NCI-H2171 treated with DMSO at 0.1 percent for 48 hours (cell line): ENCODE measurements at regions not wholly inside any gene's neighbourhood (a gene's known extent, or its start where the extent isn't known, plus 50 kb on each side); places are given as distances from the start of the nearest gene placed in this dataset.
A peak's percentile ranks its signal among the peaks of the same experiment; 100 is the strongest.

ENCODE experiments used
- DNase-seq: peaks from one replicate; lab custom pipeline; 2025; lab: John Stamatoyannopoulos, UW

DNA sequence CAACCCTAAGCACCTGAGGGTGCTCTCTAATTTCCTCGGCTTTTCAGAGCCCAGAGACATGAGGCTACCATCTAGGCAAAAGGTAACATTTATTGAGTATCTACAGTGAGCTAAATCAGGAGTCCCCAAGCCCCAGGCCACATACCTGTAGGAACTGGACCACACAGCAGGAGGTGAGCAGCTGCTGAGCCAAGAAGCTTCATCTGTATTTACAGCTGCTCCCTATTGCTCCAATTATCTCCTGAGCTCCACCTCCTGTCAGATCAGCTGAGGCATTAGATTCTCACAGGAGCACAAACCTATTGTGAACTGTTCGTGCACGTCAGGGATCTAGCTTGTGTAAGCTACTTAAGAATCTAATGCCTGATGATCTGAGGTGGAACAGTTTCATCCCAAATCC lies 70.2 kb downstream of the RND3 start:
- peak; percentile 28 for DNase-seq

DNA sequence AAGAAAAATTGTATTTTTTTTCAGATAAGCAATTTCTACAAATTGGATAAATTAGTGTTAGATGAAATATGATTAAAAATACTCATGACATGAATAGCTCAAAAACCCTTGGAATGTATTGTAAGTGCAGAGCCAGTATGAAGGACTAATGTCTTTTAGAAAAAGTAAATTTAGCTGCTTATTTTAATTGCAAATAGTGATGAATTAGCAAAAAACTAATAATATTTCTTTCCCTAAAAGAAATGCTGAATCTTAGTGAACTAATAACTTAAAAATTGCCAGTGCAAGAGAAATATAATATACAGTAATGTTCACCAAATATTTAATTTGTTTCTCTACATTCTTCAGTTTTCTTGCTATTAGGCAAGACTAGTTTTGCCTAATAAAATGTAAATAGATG lies 72.4 kb downstream of the RND3 start:
- DNase-seq = no peak

DNA sequence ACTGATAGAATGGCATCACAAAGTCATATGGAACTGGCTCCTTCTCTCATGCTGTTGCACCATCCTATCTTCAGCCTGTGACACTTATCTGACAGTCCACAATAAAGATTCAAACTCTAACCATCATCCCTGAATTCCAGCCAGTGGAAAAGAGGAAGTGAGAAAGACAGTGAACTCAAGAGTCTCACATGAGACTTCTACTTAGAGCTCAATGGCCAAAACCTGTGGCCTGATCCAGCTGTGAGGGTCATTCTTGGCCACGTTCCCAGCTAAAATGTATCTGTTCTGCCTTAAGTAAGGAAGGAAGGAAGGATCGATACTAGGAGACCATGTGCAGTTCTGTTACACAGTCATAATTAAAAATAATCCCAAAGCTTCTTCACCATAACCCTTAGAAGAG lies 73.6 kb downstream of the RND3 start:
- DNase-seq = no peak

DNA sequence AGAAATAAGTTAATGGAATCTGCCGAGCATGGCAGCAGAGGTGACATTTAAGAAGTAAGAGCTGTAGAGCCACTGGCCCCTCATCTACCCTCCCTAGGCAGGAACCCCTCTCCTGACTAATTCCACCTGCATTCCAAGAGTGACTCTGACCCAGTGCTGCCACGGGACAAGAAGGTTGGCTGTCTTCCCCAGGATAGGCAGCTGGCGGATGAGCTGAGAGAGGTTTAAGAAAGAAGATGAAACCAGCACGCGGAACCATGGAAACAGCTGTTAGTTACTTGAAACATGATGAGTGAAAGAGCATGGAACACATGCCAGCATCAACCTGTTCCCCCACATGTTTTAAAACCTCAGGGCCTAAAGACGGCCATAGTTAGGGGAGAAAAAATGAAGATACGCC lies 74.1 kb downstream of the RND3 start:
- peak; percentile 61 for DNase-seq

DNA sequence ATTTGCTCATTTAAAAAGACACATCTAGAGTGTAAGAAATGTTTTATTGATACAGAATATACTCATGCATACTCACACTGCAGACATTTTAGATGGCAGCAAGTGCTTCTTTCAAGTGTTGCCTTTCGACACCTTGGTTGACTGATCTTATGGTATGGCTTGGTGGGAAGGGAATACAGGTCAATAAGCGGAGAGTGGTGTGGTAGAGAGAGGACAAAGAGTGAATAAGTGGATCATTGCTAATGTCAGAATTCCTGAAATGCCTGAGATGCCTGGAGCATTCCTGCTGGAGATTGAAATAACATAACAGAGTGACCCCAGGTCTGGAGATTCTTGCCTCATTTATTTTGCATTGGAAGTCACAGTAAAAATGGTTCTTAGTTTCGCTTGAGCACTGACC lies 76.7 kb downstream of the RND3 start:
- no peak for DNase-seq

GRCh38 chr2:150409196-150409595 lies 78.3 kb downstream of the RND3 start:
- no peak for DNase-seq

GRCh38 chr2:150404147-150404546 lies 83.3 kb downstream of the RND3 start:
- DNase-seq = no peak

DNA sequence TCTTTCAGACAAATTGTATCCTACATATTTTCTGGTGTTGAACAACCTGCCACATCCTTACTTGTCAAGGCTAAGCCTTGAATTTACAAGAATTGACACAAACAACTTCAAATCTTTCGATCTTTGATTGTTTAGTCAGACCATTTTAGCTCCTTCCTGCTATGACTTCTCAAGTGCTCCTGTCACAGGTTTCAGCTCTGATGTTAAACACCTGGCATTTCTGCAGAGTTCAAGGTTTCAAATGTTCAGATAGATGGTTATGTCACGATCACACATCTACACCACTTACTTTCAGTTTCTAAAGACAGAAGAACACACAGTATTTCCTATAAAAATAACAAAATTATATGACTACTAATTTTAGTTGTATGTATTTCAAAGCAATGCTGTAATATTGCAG lies 84.0 kb downstream of the RND3 start:
- no peak for DNase-seq

GRCh38 chr2:150402953-150403352 lies 84.5 kb downstream of the RND3 start:
- no peak for DNase-seq

- peak; percentile 26 for DNase-seq
Observed at GRCh38 chr2:150400849-150401248, 86.6 kb downstream of the RND3 start.

DNA sequence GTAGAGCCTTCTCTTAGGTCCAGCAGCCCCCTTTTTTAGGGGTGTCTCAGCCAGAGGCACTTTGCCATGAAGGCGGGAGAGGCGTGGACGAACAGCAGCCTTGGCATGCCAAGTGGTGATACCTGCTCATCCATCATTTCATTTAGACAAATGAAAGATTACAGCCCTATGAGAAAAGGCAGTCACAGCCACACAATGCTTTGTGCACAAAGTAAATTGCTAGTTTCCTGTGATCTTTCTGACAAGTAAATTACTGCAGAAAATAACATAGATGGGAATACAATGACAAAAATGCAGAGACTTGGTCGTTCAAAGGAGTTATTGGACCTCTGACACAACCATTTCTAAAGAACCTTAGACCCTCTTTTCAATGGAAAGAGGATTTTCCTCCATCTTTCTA lies 94.9 kb downstream of the RND3 start:
- DNase-seq = no peak

DNA sequence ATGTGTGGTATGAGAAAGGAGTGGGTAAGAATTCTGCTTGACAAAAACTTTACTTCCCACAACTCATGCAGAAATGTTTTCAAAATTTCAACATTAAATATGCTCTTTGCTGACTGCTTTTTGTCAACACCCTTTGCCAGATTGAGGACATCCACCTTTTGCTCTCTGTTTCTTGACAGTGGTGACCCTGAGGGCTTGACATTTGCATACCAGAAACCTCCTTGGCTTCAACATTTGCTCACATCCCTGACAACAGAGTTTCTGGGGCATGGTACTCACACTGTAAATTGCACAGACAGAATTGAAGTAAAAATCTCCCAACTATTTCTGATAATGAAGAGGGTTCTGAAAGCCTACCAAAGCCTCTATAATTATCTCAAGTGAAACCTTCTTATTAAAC lies 95.7 kb downstream of the RND3 start:
- peak; percentile 6 for DNase-seq

- no peak for DNase-seq
Observed at GRCh38 chr2:150389447-150389846, 98.0 kb downstream of the RND3 start.

GRCh38 chr2:150388289-150388625 lies 99.2 kb downstream of the RND3 start:
- DNase-seq = peak; percentile 21

DNA sequence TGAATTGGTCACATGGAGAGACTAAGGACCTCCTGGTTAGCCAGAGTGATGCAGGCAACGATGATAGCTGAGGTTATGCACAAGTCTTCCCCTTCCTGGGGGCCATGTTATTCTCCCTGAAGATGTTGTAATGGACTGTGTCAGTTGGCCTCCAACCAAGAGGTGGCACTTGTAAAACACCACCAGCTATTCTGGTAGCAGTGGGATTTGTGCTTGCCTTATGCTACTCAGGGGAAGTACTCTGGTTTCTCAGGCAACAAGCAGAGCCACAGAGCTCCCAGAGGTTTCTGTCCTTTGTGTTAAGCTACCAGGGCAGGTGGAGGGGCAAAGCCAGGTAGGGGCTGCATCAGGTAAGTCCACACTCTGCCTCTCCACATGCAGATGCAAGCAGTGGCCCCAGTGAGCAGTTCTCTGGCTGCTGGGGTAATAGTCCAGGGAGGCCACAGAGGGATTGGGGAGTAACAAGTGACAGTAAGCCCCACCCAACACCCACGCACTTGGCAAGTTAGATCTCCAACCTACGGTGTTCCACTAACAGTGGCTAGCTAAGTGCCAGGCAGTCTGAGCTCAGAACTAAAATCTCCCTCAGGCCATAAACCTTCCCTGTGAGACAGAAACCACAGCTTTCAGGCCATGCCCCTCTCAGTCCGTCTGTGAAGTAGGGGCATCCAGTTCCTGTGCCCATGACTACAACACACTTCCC lies 99.7 kb downstream of the RND3 start:
- no peak for DNase-seq

GRCh38 chr2:150385211-150385610 lies 102.3 kb downstream of the RND3 start:
- no peak for DNase-seq

- DNase-seq = peak; percentile 27
Observed at GRCh38 chr2:150383587-150383986, 103.9 kb downstream of the RND3 start.

- no peak for DNase-seq
Observed at GRCh38 chr2:150379166-150379565, 108.3 kb downstream of the RND3 start.

DNA sequence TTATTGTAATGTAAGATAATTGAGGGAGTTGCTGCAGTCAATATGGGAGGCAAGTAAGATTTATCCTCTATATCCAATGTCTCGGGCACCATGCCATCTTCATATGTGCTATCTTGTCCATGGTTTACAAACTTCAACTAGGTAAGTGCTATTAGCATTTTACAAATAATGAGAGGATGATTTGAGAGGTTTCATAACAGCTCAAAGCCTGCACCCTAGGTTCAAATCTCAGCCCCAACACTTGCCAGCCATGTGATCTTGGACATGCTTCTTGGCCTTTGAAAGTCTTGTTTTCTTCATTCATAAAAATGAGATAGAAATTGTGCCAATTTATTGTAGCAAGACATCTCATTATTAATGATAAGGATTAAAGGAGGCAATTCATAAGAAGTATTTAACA lies 108.8 kb downstream of the RND3 start:
- DNase-seq = no peak

DNA sequence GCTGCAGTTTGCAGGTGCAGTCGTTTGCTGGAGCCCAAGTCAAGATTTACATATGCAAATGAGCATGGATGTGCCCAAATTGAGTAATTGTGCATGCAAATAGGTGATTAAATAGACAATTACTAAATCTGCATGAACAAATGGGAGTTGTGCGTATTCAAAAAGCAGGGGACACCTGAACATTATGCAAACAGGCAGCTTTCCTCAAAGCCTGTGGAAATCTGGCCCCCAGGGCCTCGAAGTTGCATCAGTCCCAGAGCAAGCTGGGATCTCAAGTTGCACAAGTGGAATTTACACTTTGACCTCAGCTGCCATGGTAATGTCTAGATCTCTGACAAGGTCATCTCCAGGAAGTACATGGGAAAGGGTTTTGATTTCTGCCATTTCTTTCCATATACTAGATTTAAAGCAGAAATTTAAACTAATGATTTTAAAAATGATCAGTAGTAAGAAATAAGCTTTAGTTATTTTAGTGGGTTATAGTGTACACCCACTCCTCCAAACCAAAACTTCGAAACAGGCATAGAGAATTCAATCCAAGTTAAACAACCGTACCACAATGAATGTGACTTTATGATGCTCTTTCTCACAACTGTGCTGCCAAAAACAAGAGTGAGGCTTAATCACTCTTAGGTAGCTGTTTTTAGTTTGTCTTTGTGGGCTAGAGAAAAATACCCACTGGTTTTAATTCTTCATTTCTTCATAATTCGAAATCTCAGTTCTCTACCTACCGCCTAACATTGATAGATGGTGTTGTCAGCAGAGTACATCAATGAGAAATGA lies 110.7 kb downstream of the RND3 start:
- DNase-seq = peak; percentile 18

- no peak for DNase-seq
Observed at GRCh38 chr2:150375333-150375732, 112.1 kb downstream of the RND3 start.

GRCh38 chr2:150374492-150374891 lies 113.0 kb downstream of the RND3 start:
- DNase-seq = peak; percentile 78

DNA sequence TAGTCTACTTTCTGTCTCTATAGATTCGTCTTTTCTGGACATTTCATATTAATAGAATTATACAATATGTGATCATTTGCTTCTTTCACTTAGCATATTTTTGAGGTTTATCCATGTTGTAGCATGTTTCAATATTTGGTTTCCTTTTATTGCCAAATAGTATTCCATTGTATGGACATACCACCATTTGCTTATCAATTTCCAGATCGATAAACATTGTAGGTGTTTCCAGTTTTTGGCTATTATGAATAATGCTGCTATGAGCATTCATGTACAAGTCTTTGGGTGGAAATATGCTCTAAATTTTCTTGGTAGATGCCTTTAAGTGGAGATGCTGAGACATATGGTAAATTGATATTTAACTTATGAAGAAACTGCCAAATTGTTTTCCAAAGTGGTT lies 114.1 kb downstream of the RND3 start:
- DNase-seq = no peak
